ENCODE measurements at regions not wholly inside any gene's neighbourhood (a gene's known extent, or its start where the extent isn't known, plus 50 kb on each side); places are given as distances from the start of the nearest gene placed in this dataset.

GRCh38 chr11:41868606-41869005, 409.2 kb upstream of the LRRC4C start:
- no peak overlapping the region for H3K27ac ChIP-seq
- TF ChIP-seq POLR2A (IDR thresholded peaks at IDR 0.05) (no peak), CTCF (IDR thresholded peaks at IDR 0.05) (no peak)
- H3K4me3 ChIP-seq = no peak overlapping the region
- no peaks in the 10 kb centered on the region for H3K4me1 ChIP-seq
- no peaks in the 10 kb centered on the region for H3K36me3 ChIP-seq
- H3K27me3 ChIP-seq = no peaks in the 10 kb centered on the region
- intact Hi-C loops (cut with DNase I; ENCODE audit: low total_unique reads) = no loop called here
- no peak for DNase-seq
- H3K9me3 ChIP-seq = no peaks in the 10 kb centered on the region

DNA sequence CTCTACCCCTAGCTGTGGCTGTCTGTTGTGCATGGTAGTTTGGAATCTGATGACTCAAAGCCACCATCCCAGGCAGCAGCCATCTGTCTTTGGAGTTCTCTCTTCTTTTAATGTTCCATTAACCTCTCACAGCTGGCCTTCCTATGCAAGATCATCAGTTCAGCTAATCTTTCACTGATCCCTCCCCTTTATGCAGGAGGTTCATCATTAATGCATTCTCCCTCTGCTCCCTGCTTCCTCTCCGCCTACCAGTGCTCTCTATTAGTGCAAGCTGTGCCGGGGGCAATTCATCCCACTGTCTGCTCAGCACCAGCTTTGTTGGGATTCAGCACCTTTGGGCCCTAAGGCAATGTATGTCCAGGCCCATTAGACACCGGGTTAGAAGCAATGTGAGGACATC, 413.0 kb upstream of the LRRC4C start:
- H3K36me3 ChIP-seq = no peaks in the 10 kb centered on the region
- no peak for TF ChIP-seq POLR2A (IDR thresholded peaks at IDR 0.05)
- no peak for TF ChIP-seq CTCF (IDR thresholded peaks at IDR 0.05)
- intact Hi-C loops (cut with DNase I; ENCODE audit: low total_unique reads) = no loop called here

GRCh38 chr11:41872870-41873269, 413.4 kb upstream of the LRRC4C start:
- no peaks in the 10 kb centered on the region for H3K4me1 ChIP-seq
- intact Hi-C loops (cut with DNase I; ENCODE audit: low total_unique reads) = no loop called here
- H3K4me3 ChIP-seq = no peak overlapping the region
- no peak for DNase-seq
- no peaks in the 10 kb centered on the region for H3K27me3 ChIP-seq
- no peak overlapping the region for H3K27ac ChIP-seq
- TF ChIP-seq CTCF (IDR thresholded peaks at IDR 0.05) = no peak
- TF ChIP-seq POLR2A (IDR thresholded peaks at IDR 0.05) = no peak
- H3K9me3 ChIP-seq = no peaks in the 10 kb centered on the region
- H3K36me3 ChIP-seq = no peaks in the 10 kb centered on the region

More for the DNA sequence above, 413.0 kb upstream of the LRRC4C start:
- Histone ChIP-seq H3K9me3 (no peaks in the 10 kb centered on the region), H3K27me3 (no peaks in the 10 kb centered on the region), H3K27ac (no peak overlapping the region), H3K4me3 (no peak overlapping the region), H3K4me1 (no peaks in the 10 kb centered on the region)
- DNase-seq = no peak

DNA sequence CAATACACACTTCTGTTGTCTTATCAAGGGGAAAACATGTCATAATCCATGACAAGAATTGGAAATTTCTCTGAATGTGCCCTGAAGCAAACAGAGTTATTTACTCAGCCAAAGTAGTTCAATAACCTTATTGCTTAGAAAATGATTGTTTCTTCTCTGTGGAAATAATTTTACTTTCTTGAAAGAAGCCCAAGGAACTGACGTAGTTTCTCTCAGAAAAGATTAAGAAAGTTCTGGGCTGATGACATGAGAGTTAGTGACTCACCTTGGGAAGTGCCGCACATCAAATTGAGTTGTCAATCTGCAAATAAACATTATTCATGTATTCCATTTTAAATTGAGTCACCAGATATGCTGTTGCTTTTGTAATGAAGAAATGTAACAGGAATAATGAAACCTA, 418.6 kb upstream of the LRRC4C start:
- no peak for TF ChIP-seq POLR2A (IDR thresholded peaks at IDR 0.05)
- no peak for TF ChIP-seq CTCF (IDR thresholded peaks at IDR 0.05)
- H3K27me3 ChIP-seq = no peaks in the 10 kb centered on the region
- H3K4me3 ChIP-seq = no peak overlapping the region
- DNase-seq = no peak
- no peak overlapping the region for H3K27ac ChIP-seq
- H3K4me1 ChIP-seq = no peaks in the 10 kb centered on the region
- H3K36me3 ChIP-seq = no peaks in the 10 kb centered on the region
- H3K9me3 ChIP-seq = no peaks in the 10 kb centered on the region
- intact Hi-C loops (cut with DNase I; ENCODE audit: low total_unique reads) = no loop called here

DNA sequence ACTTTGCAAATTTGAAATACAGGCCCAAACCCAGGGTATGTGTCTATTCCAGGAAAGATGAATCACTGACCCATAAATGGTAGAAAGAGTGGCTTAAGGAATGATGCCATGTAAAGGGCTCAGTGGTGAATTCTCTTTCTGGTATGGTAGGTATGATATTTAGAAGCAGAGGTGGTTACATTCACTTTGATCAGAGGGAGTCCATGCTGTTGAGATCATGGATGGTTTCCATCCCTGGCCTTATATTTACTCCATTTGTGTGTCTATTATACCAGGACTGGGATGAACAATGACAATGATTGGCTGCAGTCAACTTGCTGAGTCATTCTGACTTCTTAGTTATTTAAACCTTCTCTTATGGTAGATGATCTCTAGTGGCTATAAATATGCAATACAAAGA, 419.8 kb upstream of the LRRC4C start:
- no peaks in the 10 kb centered on the region for H3K27me3 ChIP-seq
- H3K9me3 ChIP-seq = no peaks in the 10 kb centered on the region
- H3K4me1 ChIP-seq = no peaks in the 10 kb centered on the region
- DNase-seq = no peak
- no peak overlapping the region for H3K27ac ChIP-seq
- no peak overlapping the region for H3K4me3 ChIP-seq
- no peak for TF ChIP-seq POLR2A (IDR thresholded peaks at IDR 0.05)
- TF ChIP-seq CTCF (IDR thresholded peaks at IDR 0.05) = no peak
- no peaks in the 10 kb centered on the region for H3K36me3 ChIP-seq
- intact Hi-C loops (cut with DNase I; ENCODE audit: low total_unique reads) = no loop called here

Measured in uterus (tissue), 3 donors.